Breast epithelium (tissue), 4 donors: ENCODE measurements at regions not wholly inside any gene's neighbourhood (a gene's known extent, or its start where the extent isn't known, plus 50 kb on each side); places are given as distances from the start of the nearest gene placed in this dataset.

ENCODE experiments used
- DNase-seq, 2 donors: peaks; one replicate each; pipeline ENCODE4 v3.0.0-alpha.2; 2019; ENCODE audit warnings: low spot score in 2 of 2
- H3K27ac ChIP-seq, 2 donors: fragments of 200-600 bp; sonication (generic) in 1 of 2; one replicate each; pipeline ENCODE4 v1.5.1; 2016 to 2019; ENCODE audit warnings: mild to moderate bottlenecking in 1 of 2
- H3K27me3 ChIP-seq, 2 donors: fragments of 200-600 bp; sonication (generic) in 1 of 2; one replicate each; pipeline versions ENCODE4 v1.5.1 to v1.6.0; 2017 to 2019; ENCODE audit warnings: control low read depth in 1 of 2, mild to moderate bottlenecking in 1 of 2
- H3K36me3 ChIP-seq: fragments of 200-600 bp; one replicate; pipeline ENCODE4 v1.5.1; 2019
- H3K4me1 ChIP-seq, 2 donors: fragments of 200-600 bp; sonication (generic); one replicate each; pipeline ENCODE4 v1.5.1; 2016 to 2019; ENCODE audit warnings: control low read depth in 1 of 2
- H3K4me3 ChIP-seq, 3 donors: fragments of 200-600 bp; sonication (generic); 1 replicate in 2 of 3; 2 replicates in 1 of 3; pipeline ENCODE4 v1.5.1; 2016 to 2019; ENCODE audit warnings: mild to moderate bottlenecking in 3 of 3, moderate library complexity in 2 of 3
- H3K9me3 ChIP-seq, 2 donors: fragments of 200-600 bp; sonication (generic) in 1 of 2; one replicate each; pipeline ENCODE4 v1.5.1; 2016 to 2019; ENCODE audit warnings: control low read depth in 1 of 2
- POLR2A ChIP-seq: fragments of 450-650 bp; IDR thresholded peaks from one replicate; pipeline ENCODE4 v1.6.1; 2016; ENCODE audit warnings: antibody characterized with exemption, mild to moderate bottlenecking, moderate library complexity
- POLR2AphosphoS5 ChIP-seq, 3 donors: sonication (generic); formaldehyde crosslinking; IDR thresholded peaks; one replicate each; pipeline ENCODE4 v1.6.1; 2017; ENCODE audit warnings: antibody characterized with exemption in 3 of 3
- intact Hi-C: fragments of 100-400 bp; cut with DNase I; formaldehyde crosslinking; loops from one replicate; pipeline ENCODE4 v1.15.1; 2023; ENCODE audit warnings: low total_unique reads
- TF ChIP-seq, protein P1 (sequence below), 3 donors: fragments of 450-650 bp; IDR thresholded peaks; one replicate each; pipeline ENCODE4 v1.5.1; 2016 to 2017; ENCODE audit warnings: antibody characterized with exemption in 3 of 3, mild to moderate bottlenecking in 3 of 3, moderate library complexity in 3 of 3

- TF ChIP-seq POLR2A (no peak), POLR2AphosphoS5 (IDR thresholded peaks at IDR 0.05) (no peak)
- TF ChIP-seq, protein P1, sequence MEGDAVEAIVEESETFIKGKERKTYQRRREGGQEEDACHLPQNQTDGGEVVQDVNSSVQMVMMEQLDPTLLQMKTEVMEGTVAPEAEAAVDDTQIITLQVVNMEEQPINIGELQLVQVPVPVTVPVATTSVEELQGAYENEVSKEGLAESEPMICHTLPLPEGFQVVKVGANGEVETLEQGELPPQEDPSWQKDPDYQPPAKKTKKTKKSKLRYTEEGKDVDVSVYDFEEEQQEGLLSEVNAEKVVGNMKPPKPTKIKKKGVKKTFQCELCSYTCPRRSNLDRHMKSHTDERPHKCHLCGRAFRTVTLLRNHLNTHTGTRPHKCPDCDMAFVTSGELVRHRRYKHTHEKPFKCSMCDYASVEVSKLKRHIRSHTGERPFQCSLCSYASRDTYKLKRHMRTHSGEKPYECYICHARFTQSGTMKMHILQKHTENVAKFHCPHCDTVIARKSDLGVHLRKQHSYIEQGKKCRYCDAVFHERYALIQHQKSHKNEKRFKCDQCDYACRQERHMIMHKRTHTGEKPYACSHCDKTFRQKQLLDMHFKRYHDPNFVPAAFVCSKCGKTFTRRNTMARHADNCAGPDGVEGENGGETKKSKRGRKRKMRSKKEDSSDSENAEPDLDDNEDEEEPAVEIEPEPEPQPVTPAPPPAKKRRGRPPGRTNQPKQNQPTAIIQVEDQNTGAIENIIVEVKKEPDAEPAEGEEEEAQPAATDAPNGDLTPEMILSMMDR (IDR thresholded peaks at IDR 0.05) = no peak
- intact Hi-C loops = no loop called here
- Histone ChIP-seq H3K4me3 (no peak overlapping the region), H3K27ac (no peak overlapping the region), H3K9me3 (no peaks in the 10 kb centered on the region), H3K36me3 (no peaks in the 10 kb centered on the region), H3K4me1 (no peaks in the 10 kb centered on the region), H3K27me3 (no peaks in the 10 kb centered on the region)
- no peak for DNase-seq
These were observed 146.3 kb downstream of the TM9SF2 start for GRCh38 chr13:99647596-99647985.

DNA sequence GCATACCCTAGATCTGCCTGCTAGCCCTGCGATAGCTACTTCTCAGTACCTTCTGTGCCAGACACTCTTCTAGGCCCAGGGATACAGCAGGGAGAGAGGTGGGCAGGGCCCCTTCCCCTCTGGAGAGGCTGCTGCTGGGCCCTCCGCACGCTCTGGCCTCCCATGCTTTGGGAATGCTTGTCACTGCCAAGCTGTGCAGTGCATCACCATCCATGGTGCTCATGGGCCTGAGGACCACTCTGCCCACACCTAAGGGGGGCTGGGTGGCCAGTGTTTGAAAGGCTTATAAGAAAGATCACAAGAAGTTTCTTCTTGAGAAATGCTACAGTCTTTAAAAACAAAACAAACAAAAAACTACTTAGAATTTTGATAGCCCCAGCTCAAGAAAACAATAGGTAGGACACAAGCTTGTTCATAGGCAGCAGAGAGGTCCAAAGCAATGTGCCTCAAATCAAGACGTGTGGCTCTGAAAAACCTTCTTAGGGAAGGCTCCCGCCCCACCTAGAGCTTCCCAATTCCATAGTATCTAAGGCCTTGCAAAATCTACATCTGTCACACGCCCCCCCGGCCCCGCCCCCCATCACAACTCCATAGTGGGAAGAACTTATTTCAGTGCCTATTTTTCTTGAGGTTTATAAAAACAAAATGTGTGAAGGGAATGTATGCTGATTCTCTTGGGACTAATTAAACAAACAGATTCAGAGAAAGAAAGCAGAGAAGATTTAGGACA, 145.8 kb downstream of the TM9SF2 start:
- no peaks in the 10 kb centered on the region for H3K36me3 ChIP-seq
- TF ChIP-seq POLR2AphosphoS5 (IDR thresholded peaks at IDR 0.05) = no peak
- TF ChIP-seq, protein P1 (IDR thresholded peaks at IDR 0.05) = no peak
- no peak for TF ChIP-seq POLR2A
- H3K27ac ChIP-seq = no peak overlapping the region
- H3K27me3 ChIP-seq = no peaks in the 10 kb centered on the region
- H3K4me3 ChIP-seq = no peak overlapping the region
- intact Hi-C loops = no loop called here
- H3K4me1 ChIP-seq = no peaks in the 10 kb centered on the region
- no peaks in the 10 kb centered on the region for H3K9me3 ChIP-seq
- DNase-seq = no peak

DNA sequence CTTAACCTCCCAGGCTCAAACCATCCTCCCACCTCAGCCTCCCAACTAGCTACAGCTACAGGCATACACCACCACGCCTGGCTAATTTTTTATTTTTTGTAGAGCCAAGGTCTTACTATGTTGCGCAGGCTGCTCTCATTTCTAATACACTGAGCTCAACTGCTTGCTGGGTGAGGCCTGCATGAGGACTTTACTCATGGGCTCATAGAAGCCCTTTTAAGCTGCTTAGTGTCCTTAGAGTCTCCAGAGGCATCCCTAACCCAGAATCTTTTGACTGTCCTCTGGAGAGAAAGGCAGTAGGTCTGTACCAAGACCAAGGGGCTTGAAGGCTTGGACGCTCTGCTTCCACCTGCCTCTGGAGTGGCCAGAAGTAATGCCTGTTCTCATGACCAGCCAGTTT, 141.6 kb downstream of the TM9SF2 start:
- TF ChIP-seq POLR2A (no peak), POLR2AphosphoS5 (IDR thresholded peaks at IDR 0.05) (no peak)
- TF ChIP-seq, protein P1 (IDR thresholded peaks at IDR 0.05) = no peak
- no peak for DNase-seq
- Histone ChIP-seq H3K4me3 (no peak overlapping the region), H3K4me1 (no peaks in the 10 kb centered on the region), H3K36me3 (no peaks in the 10 kb centered on the region), H3K9me3 (no peaks in the 10 kb centered on the region), H3K27ac (no peak overlapping the region), H3K27me3 (no peaks in the 10 kb centered on the region)
- intact Hi-C loops = no loop called here

DNA sequence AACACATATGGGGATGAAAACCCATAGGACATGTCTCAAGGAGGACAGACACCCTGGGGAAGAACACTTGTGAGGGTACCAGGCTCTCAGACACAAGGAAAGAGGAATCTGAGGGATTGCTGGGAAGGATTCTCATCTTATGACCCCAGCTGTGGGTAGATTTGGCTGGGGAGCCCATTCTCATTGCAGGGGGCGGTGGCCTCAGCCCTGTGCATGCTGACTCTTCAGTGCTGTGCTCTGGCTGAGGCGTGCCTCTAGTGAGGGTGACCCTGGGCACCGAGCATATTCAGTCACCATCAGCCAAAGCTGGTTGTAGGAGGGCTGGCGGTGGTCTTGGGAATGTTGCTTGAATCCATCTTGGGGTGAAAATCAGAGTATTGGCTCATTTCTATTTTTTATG, 140.7 kb downstream of the TM9SF2 start:
- intact Hi-C loops = no loop called here
- DNase-seq = no peak
- H3K27ac ChIP-seq = no peak overlapping the region

GRCh38 chr13:99640260-99640659, 139.0 kb downstream of the TM9SF2 start:
- no peaks in the 10 kb centered on the region for H3K9me3 ChIP-seq
- DNase-seq = no peak
- H3K4me1 ChIP-seq = no peaks in the 10 kb centered on the region
- no peaks in the 10 kb centered on the region for H3K36me3 ChIP-seq
- no peak overlapping the region for H3K27ac ChIP-seq
- H3K27me3 ChIP-seq = no peaks in the 10 kb centered on the region
- no peak overlapping the region for H3K4me3 ChIP-seq
- intact Hi-C loops = no loop called here
- no peak for TF ChIP-seq POLR2AphosphoS5 (IDR thresholded peaks at IDR 0.05)
- TF ChIP-seq, protein P1 (IDR thresholded peaks at IDR 0.05) = no peak

More for the DNA sequence above, 140.7 kb downstream of the TM9SF2 start:
- no peaks in the 10 kb centered on the region for H3K27me3 ChIP-seq
- no peaks in the 10 kb centered on the region for H3K4me1 ChIP-seq
- TF ChIP-seq POLR2A = no peak
- TF ChIP-seq, protein P1 (IDR thresholded peaks at IDR 0.05) = no peak
- no peak for TF ChIP-seq POLR2AphosphoS5 (IDR thresholded peaks at IDR 0.05)
- H3K4me3 ChIP-seq = no peak overlapping the region
- no peaks in the 10 kb centered on the region for H3K36me3 ChIP-seq
- H3K9me3 ChIP-seq = no peaks in the 10 kb centered on the region
